PC-9 (cell line): ENCODE measurements at regions not wholly inside any gene's neighbourhood (a gene's known extent, or its start where the extent isn't known, plus 50 kb on each side); places are given as distances from the start of the nearest gene placed in this dataset.

Experiments
- BruUV-seq: library from RNA; stranded (reverse); fragments of 400-500 nt; replicated peaks from 2 replicates; lab custom pipeline; 2021; lab: Mats Ljungman, UMichigan
- CTCF ChIA-PET: fragments of 300-600 bp; sonication (Branson Sonifier 250); formaldehyde crosslinking; loops from one replicate; lab custom pipeline; 2022; ENCODE audit warnings: antibody characterized with exemption; lab: Charles Lee
- POLR2A ChIA-PET: fragments of 300-600 bp; sonication (Branson Sonifier 250); formaldehyde crosslinking; loops from one replicate; lab custom pipeline; 2022; ENCODE audit warnings: antibody characterized with exemption; ENCODE audit not compliant: unreplicated experiment; lab: Charles Lee
- DNase-seq, 2 experiments: peaks; one replicate each; pipeline versions ENCODE4 v3.0.0 to v3.0.0-alpha.2; 2015 to 2022; ENCODE audit warnings: mixed read lengths in 1 of 2
- H2AFZ ChIP-seq: fragments of 200-600 bp; sonication (generic); 2 replicates; pipeline ENCODE4 v1.8.1; 2017; ENCODE audit warnings: antibody characterized with exemption
- H3F3A ChIP-seq: fragments of 200-600 bp; sonication (generic); 2 replicates; pipeline ENCODE4 v1.8.1; 2017; ENCODE audit warnings: antibody characterized with exemption, mild to moderate bottlenecking, low read depth; ENCODE audit not compliant: insufficient read depth
- H3K27ac ChIP-seq: fragments of 200-600 bp; sonication (generic); 2 replicates; pipeline ENCODE4 v1.6.1; 2016; ENCODE audit warnings: mixed run types
- H3K27me3 ChIP-seq: fragments of 200-600 bp; sonication (generic); 2 replicates; pipeline ENCODE4 v1.6.1; 2016; ENCODE audit warnings: low read depth, mixed run types; ENCODE audit not compliant: insufficient read depth
- H3K36me3 ChIP-seq: fragments of 200-600 bp; sonication (generic); 2 replicates; pipeline ENCODE4 v1.6.1; 2016; ENCODE audit warnings: low read depth, mixed run types
- H3K4me1 ChIP-seq: fragments of 200-600 bp; sonication (generic); replicated peaks from 2 replicates; pipeline ENCODE4 v1.6.1; 2016; ENCODE audit warnings: mixed run types; ENCODE audit not compliant: insufficient read depth
- H3K4me2 ChIP-seq: fragments of 200-600 bp; sonication (generic); 2 replicates; pipeline ENCODE4 v1.6.1; 2017; ENCODE audit warnings: mixed run types
- H3K4me3 ChIP-seq: fragments of 200-600 bp; sonication (generic); 2 replicates; pipeline ENCODE4 v1.6.1; 2016; ENCODE audit warnings: mixed run types
- H3K79me2 ChIP-seq: fragments of 200-600 bp; sonication (generic); 2 replicates; pipeline ENCODE4 v1.6.1; 2017; ENCODE audit warnings: low read depth, mixed run types
- H3K9me2 ChIP-seq: fragments of 200-600 bp; sonication (generic); 2 replicates; pipeline ENCODE4 v1.8.1; 2017; ENCODE audit warnings: mild to moderate bottlenecking; ENCODE audit not compliant: insufficient read depth
- H3K9me3 ChIP-seq: fragments of 200-600 bp; sonication (generic); 2 replicates; pipeline ENCODE4 v1.8.1; 2016; ENCODE audit warnings: low read depth; ENCODE audit not compliant: insufficient read depth
- H4K20me1 ChIP-seq: fragments of 200-600 bp; sonication (generic); 2 replicates; pipeline ENCODE4 v1.8.1; 2017; ENCODE audit not compliant: insufficient read depth
- EZH2 ChIP-seq: fragments of 200-600 bp; sonication (generic); IDR thresholded peaks from 2 replicates; pipeline ENCODE4 v1.8.0; 2017; ENCODE audit warnings: antibody characterized with exemption, low read depth
- intact Hi-C: fragments of 100-400 bp; cut with micrococcal nuclease; formaldehyde crosslinking; loops from one replicate; pipeline ENCODE4 v1.10.0; 2022; ENCODE audit not compliant: unreplicated experiment
- TF ChIP-seq, protein P1 (sequence below): fragments of 200-600 bp; sonication (generic); conservative IDR thresholded peaks from 2 replicates; pipeline ENCODE4 v1.6.1; 2017; ENCODE audit warnings: mixed run types, antibody characterized with exemption, mild to moderate bottlenecking, moderate library complexity

DNA sequence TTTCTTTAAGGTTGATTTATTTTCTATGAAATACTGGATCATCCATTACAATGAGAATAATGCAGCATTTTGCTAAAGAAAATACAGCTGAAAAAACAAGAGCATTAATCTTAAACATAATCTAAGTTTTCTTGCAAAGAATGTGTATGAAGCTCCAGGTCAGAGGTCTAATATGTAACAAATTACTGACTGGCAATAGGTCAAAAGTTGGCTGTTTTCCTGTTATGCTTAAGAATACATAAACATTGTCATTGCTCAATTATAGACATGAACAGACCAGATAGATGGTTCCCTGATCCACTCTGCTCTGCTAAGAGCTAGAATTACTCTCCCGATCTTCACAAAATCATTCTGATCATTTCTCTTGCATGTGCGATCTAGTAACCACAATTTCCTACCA lies 718.6 kb downstream of the PDHA2 start:
- Histone ChIP-seq H3K27me3 (no peaks in the 10 kb centered on the region), H3K4me1 (no peaks in the 10 kb centered on the region), H2AFZ (no peak overlapping the region), H3K79me2 (no peaks in the 10 kb centered on the region), H3F3A (no peaks in the 10 kb centered on the region), H3K9me2 (no peaks in the 10 kb centered on the region), H3K9me3 (no peaks in the 10 kb centered on the region), H3K4me3 (no peak overlapping the region), H3K4me2 (no peak overlapping the region), H3K36me3 (no peaks in the 10 kb centered on the region), H4K20me1 (no peaks in the 10 kb centered on the region), H3K27ac (no peak overlapping the region)
- DNase-seq, result no peak
- no TSS peak for BruUV-seq
- TF ChIP-seq, protein P1, sequence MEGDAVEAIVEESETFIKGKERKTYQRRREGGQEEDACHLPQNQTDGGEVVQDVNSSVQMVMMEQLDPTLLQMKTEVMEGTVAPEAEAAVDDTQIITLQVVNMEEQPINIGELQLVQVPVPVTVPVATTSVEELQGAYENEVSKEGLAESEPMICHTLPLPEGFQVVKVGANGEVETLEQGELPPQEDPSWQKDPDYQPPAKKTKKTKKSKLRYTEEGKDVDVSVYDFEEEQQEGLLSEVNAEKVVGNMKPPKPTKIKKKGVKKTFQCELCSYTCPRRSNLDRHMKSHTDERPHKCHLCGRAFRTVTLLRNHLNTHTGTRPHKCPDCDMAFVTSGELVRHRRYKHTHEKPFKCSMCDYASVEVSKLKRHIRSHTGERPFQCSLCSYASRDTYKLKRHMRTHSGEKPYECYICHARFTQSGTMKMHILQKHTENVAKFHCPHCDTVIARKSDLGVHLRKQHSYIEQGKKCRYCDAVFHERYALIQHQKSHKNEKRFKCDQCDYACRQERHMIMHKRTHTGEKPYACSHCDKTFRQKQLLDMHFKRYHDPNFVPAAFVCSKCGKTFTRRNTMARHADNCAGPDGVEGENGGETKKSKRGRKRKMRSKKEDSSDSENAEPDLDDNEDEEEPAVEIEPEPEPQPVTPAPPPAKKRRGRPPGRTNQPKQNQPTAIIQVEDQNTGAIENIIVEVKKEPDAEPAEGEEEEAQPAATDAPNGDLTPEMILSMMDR, result no peak
- no peak for TF ChIP-seq EZH2
- ChIA-PET CTCF (no interaction called here), POLR2A (no interaction called here)
- intact Hi-C loops, result no loop called here

DNA sequence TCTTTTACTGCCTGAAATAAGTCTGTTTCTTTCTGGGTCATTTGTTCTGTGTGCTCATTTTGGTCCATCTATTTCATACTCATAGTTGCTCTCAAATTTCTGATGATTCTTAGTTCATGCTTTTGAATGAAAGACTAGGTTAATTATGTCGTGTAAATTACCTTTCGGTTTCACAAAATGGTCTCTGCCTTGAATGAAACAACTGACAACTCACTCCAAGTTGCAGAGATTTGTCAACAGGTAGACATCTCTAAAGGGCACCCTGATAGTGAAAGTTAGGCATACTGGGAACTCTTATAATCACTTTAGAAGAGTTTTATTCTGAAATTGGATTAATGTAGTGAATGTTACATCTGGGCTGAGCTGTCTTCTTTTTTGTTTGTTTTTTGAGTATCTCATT lies 726.9 kb downstream of the PDHA2 start:
- Histone ChIP-seq H3K27me3 (no peaks in the 10 kb centered on the region), H3K79me2 (no peaks in the 10 kb centered on the region), H3K27ac (no peak overlapping the region), H3K36me3 (no peaks in the 10 kb centered on the region), H3K4me2 (no peak overlapping the region), H3K9me3 (no peaks in the 10 kb centered on the region), H3K9me2 (no peaks in the 10 kb centered on the region), H4K20me1 (no peaks in the 10 kb centered on the region), H2AFZ (no peak overlapping the region), H3F3A (no peaks in the 10 kb centered on the region), H3K4me3 (no peak overlapping the region), H3K4me1 (no peaks in the 10 kb centered on the region)
- no peak for DNase-seq
- BruUV-seq, result no TSS peak
- ChIA-PET POLR2A (no interaction called here), CTCF (no interaction called here)
- TF ChIP-seq, protein P1, result no peak
- TF ChIP-seq EZH2, result no peak
- intact Hi-C loops, result no loop called here

DNA sequence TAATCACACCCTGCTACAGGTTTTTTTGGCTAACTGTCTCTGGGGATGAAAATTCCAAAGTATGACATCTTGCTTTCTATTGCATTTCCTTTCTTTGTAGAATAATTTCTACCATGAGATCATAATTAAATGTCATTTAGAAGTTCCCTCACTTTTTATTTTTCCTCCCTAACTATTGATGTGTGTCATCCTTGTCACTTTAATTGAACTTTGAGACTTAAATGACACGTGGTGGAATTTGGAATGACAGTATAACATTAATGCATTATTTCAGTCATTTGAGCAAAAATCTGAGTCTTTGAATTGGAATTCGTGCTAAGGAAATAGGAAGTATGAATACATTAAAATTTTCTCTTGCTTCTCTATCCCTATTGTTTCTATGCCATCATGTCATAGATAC lies 745.4 kb downstream of the PDHA2 start:
- no peaks in the 10 kb centered on the region for H4K20me1 ChIP-seq
- H3K27ac ChIP-seq, result no peak overlapping the region
- TF ChIP-seq, protein P1, result no peak
- no peak for TF ChIP-seq EZH2
- no peak overlapping the region for H3K4me2 ChIP-seq
- no peak for DNase-seq
- intact Hi-C loops, result no loop called here
- H3K36me3 ChIP-seq, result no peaks in the 10 kb centered on the region
- no peak overlapping the region for H2AFZ ChIP-seq
- POLR2A ChIA-PET, result no interaction called here
- no peak overlapping the region for H3K4me3 ChIP-seq
- CTCF ChIA-PET, result no interaction called here
- H3K9me3 ChIP-seq, result no peaks in the 10 kb centered on the region
- no peaks in the 10 kb centered on the region for H3K4me1 ChIP-seq
- BruUV-seq, result no TSS peak
- H3K9me2 ChIP-seq, result no peaks in the 10 kb centered on the region
- H3F3A ChIP-seq, result no peaks in the 10 kb centered on the region
- H3K27me3 ChIP-seq, result no peaks in the 10 kb centered on the region
- H3K79me2 ChIP-seq, result no peaks in the 10 kb centered on the region
